Hepatocyte (in vitro differentiated cells): ENCODE measurements at regions not wholly inside any gene's neighbourhood (a gene's known extent, or its start where the extent isn't known, plus 50 kb on each side); places are given as distances from the start of the nearest gene placed in this dataset.

Source experiments
- EZH2 ChIP-seq: fragments of 200-600 bp; sonication (generic); IDR thresholded peaks from 2 replicates; pipeline ENCODE4 v1.6.1; 2016; ENCODE audit warnings: antibody characterized with exemption, mild to moderate bottlenecking, borderline replicate concordance
- EZH2phosphoT487 ChIP-seq: fragments of 200-600 bp; sonication (generic); IDR thresholded peaks from one replicate; pipeline ENCODE4 v1.6.1; 2018; ENCODE audit warnings: antibody characterized with exemption, mild to moderate bottlenecking, low read depth, moderate library complexity; ENCODE audit not compliant: unreplicated experiment, severe bottlenecking
- TF ChIP-seq, protein P1 (sequence below): fragments of 200-600 bp; sonication (generic); IDR thresholded peaks from 2 replicates; pipeline ENCODE4 v1.5.1; 2016; ENCODE audit warnings: antibody characterized with exemption, mild to moderate bottlenecking; ENCODE audit not compliant: poor library complexity

DNA sequence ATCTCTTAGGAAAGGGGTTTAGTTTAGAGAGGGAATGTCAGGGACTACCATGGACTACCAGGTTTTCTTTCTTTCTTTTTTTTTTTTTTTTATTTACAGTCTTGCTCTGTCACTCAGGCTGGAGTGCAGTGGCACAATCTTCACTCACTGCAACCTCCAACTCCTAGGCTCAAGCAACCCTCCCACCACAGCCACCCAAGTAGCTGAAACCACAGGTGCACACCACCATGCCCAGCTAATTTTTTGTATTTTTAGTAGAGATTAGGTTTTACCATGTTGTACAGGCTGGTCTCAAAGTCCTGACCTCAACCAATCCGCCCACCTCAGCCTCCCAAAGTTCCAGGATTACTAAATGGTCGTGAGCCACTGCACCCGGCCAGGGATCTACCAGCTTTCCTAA, 572.7 kb downstream of the CAAP1 start:
- TF ChIP-seq, protein P1, sequence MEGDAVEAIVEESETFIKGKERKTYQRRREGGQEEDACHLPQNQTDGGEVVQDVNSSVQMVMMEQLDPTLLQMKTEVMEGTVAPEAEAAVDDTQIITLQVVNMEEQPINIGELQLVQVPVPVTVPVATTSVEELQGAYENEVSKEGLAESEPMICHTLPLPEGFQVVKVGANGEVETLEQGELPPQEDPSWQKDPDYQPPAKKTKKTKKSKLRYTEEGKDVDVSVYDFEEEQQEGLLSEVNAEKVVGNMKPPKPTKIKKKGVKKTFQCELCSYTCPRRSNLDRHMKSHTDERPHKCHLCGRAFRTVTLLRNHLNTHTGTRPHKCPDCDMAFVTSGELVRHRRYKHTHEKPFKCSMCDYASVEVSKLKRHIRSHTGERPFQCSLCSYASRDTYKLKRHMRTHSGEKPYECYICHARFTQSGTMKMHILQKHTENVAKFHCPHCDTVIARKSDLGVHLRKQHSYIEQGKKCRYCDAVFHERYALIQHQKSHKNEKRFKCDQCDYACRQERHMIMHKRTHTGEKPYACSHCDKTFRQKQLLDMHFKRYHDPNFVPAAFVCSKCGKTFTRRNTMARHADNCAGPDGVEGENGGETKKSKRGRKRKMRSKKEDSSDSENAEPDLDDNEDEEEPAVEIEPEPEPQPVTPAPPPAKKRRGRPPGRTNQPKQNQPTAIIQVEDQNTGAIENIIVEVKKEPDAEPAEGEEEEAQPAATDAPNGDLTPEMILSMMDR: no peak
- TF ChIP-seq EZH2 (no peak), EZH2phosphoT487 (no peak)
